ENCODE measurements at regions not wholly inside any gene's neighbourhood (a gene's known extent, or its start where the extent isn't known, plus 50 kb on each side); places are given as distances from the start of the nearest gene placed in this dataset.

DNA sequence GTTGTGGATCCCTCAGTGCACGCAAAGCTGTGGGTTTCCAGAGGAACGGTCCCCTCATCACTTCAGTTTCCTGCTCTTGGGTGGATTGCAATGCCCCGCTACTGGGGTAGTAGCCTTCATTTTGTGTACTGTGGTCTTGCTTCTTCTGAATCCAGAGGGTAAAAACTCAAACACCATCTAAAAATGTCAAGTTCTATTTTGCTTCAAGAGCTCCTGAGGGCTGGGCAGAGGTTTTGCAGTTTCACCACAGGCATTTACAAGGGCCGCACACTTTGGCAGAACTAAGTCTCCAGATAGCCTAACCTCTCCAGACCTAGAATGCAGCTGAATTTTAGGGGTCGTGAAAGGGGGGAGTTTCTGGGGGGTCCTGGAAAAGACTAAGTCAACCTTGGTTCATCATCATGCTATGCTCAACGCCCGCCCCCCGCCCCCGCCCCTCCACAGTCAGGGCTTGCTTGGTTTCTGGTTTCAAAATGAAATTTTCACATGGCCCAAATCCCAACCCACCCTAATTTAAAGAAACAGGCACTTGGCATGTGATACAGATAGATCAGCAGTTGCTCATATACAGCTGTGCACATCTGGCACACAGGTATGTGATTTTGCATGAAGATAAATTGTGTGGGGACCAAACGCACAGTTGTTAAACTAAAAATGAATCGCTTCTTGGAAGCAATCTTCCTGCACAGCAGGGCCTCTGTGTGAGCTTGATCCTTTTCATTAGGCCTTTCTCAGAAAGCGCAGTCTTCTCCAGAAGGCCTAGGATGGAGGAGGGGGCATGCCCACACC, 329.6 kb downstream of the OSR1 start:
- no peak for DNase-seq

DNA sequence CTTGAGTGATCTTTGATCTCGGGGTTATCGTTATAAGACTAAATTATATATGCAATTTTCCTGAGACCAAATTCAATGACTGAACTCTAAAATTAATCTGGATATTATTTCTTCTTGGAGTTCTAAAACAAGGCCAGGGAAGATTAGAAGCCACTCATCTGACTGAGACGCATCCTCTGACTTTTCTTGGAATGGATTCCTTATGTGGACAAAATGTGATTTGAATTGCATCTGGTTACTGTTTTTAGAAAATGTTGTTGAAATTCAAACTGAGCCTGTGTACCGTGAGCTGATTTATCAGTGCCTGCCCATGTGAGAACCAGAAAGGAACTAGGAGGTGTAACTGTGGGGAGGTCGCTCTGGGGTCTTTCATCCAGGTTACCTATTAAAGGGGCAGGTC, 330.8 kb downstream of the OSR1 start:
- DNase-seq = no peak

- no peak for DNase-seq
These were observed 332.2 kb downstream of the OSR1 start for GRCh38 chr2:19026261-19026660.

DNA sequence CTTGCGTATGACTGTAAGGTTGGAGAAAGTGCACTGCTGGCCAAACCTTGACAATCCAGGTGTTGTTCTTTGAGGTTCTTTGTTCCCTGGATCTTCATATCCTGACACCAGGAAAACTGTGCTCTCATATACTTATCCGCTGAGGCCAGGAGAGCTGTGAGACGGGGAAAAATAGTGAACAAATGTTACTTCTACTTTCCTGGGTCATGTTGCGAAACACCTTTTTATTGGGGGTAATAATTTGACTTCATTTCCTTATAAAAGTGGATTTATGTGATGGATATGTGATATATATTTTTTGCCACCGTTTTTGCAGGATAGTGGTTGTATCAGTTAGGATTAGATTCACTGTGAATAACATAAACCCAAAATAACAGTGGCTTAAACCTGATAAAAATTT, 336.1 kb downstream of the OSR1 start:
- DNase-seq = no peak

- DNase-seq = no peak
These were observed 336.7 kb downstream of the OSR1 start for GRCh38 chr2:19021721-19022120.

- no peak for DNase-seq
These were observed 337.3 kb downstream of the OSR1 start for GRCh38 chr2:19021100-19021476.

- DNase-seq = no peak
These were observed 338.0 kb downstream of the OSR1 start for GRCh38 chr2:19020144-19021099.

DNA sequence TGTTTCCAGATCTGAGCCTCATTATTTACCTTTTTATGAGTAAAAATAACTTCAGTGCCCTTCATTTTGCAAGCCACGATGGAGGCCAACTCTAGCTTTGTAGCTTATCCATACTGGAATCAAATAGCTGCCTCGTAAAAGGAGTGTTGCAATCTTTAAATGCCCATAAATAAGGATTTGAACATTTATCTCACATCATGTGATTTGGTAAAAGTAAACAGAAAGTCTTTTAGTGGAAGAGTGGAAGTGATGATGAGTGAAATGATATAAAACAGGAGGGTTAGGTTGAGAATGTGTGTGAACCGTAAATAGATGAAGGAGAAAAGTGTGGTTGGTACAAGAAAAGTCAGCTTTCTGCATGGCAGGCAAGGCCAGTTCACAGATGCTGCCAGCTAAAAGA, 348.9 kb downstream of the OSR1 start:
- DNase-seq = no peak

- DNase-seq = no peak
These were observed 354.9 kb downstream of the OSR1 start for GRCh38 chr2:19003554-19003953.

GRCh38 chr2:19000776-19001175, 357.6 kb downstream of the OSR1 start:
- DNase-seq = no peak

DNA sequence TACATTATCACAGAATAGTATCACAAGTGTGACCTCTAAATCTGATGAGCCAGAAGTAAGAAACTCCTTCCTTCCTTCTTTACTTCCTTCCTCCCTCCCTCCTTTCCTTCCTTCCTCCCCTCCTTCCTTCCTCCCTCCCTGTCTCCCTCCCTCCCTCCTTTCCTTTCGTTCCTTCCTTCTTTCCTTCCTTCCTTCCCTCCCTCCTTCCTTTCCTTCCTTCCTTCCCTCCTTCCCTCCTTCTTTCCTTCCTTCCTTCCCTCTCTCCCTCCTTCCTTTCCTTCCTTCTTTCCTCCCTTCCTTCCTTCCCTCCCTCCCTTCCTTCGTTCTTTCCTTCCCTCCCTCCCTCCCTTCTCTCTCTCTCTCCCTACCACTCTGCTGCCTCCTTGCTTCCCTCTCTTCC, 359.2 kb downstream of the OSR1 start:
- no peak for DNase-seq

DNA sequence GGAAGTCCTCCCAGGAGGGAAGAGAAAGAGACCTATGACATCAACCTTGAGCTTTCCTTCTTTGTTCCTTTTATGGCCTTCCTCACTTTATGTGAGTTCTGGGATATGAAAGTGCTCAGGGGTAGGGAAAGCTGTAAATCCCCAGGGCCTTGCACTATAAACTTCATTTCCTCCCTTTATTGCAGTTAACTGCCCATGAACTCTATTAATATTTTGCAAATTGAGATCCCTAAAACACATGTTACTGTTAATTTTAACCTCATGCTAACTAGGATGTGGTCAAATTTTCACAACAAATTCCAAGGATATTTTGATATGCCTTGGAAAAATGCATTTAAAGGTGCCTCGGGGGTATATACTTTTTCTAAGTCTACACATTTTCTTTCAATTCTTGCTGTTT, 359.9 kb downstream of the OSR1 start:
- no peak for DNase-seq

GRCh38 chr2:18993756-18994338, 364.6 kb downstream of the OSR1 start:
- DNase-seq = no peak

- DNase-seq = peak; percentile 84
These were observed 366.9 kb downstream of the OSR1 start for GRCh38 chr2:18991177-18992168.

DNA sequence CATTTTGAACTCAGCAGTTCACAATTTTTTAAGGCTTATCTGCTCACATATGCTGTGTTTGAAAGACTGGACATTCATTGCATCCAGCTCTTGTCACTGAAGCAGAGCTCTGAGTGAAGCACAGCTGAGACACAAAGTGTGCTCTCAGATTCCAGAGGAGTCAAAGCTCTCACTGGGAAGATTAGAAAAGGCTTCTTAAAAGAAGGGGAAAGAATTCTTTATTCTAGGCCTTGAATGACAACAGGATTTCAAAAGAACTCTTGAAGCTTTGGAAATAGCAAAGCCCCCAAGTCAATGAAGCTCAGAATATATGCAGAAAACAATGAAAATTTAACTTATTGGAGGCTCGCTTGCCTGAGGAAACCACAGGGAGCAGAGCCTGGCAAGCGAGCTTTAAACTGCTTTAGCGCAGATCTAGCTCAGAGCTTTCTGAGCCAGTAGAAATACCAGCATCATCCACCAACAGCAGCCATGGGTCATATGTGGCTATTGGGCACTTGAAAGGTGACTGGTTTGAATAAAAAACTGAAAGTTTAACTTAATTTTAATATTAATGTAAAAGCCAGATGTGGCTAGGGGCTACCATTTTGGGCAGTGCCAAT, 369.7 kb downstream of the OSR1 start:
- DNase-seq = no peak

- no peak for DNase-seq
These were observed 370.8 kb downstream of the OSR1 start for GRCh38 chr2:18987592-18988073.

GRCh38 chr2:18987016-18987415, 371.4 kb downstream of the OSR1 start:
- DNase-seq = no peak

- DNase-seq = no peak
These were observed 372.4 kb downstream of the OSR1 start for GRCh38 chr2:18986046-18986445.

- DNase-seq = no peak
These were observed 377.5 kb downstream of the OSR1 start for GRCh38 chr2:18980786-18981430.

- DNase-seq = no peak
These were observed 378.2 kb downstream of the OSR1 start for GRCh38 chr2:18980104-18980785.

DNA sequence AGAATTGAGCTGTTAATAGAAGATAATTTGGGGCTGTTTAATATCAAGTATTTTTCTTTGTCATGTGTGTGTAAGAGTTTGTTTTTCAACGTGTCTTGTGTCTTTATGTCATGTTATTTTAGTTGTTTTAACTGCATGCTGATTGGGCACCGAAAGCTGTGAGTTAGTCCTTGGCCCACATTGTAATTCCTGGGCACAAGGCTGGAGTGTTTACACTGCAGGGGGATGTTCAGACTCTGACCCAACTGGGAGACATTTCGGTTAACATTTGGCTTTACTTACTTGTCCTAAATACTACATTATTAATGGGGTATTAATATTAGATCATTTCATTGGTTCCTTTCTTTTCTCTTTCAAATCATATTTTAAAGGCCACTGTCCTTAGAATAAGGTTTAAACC, 381.0 kb downstream of the OSR1 start:
- DNase-seq = no peak

Data from NCI-H2081 treated with DMSO at 0.1 percent for 48 hours (cell line).